HL-60 (cell line): ENCODE measurements at regions not wholly inside any gene's neighbourhood (a gene's known extent, or its start where the extent isn't known, plus 50 kb on each side); places are given as distances from the start of the nearest gene placed in this dataset.

Experiments used
- DNase-seq, 2 experiments: peaks; one replicate each; pipeline ENCODE4 v3.0.0-alpha.2; 2010 to 2020; ENCODE audit warnings: low read depth in 1 of 2, low spot score in 1 of 2
- H3K27ac ChIP-seq: fragments of 250-450 bp; sonication (Bioruptor Pico); replicated peaks from 2 replicates; pipeline ENCODE4 v1.5.1; 2020; ENCODE audit warnings: mild to moderate bottlenecking, moderate library complexity
- H3K27me3 ChIP-seq: fragments of 250-450 bp; sonication (Bioruptor Pico); 2 replicates; pipeline ENCODE4 v1.5.1; 2021; ENCODE audit warnings: mild to moderate bottlenecking, moderate library complexity; ENCODE audit not compliant: insufficient read depth, poor library complexity, severe bottlenecking
- H3K4me3 ChIP-seq: replicated peaks from 2 replicates; pipeline ENCODE4 v1.5.1; 2011; ENCODE audit warnings: mild to moderate bottlenecking, control low read depth, low read length; ENCODE audit not compliant: insufficient read depth
- GABPA ChIP-seq: IDR thresholded peaks from 2 replicates; pipeline ENCODE4 v1.6.1; 2012; ENCODE audit warnings: low read depth
- POLR2AphosphoS5 ChIP-seq: IDR thresholded peaks from 2 replicates; pipeline ENCODE4 v1.6.1; 2012; ENCODE audit warnings: low read depth
- SPI1 ChIP-seq: IDR thresholded peaks from 2 replicates; pipeline ENCODE4 v1.6.1; 2012; ENCODE audit warnings: low read depth, mild to moderate bottlenecking, borderline replicate concordance
- TF ChIP-seq, protein P1 (sequence below): IDR thresholded peaks from 2 replicates; pipeline ENCODE4 v1.6.1; 2012; ENCODE audit warnings: low read depth; ENCODE audit not compliant: insufficient replicate concordance
- TF ChIP-seq, protein P2 (sequence below): IDR thresholded peaks from one replicate; pipeline ENCODE4 v1.5.1; 2011; ENCODE audit warnings: low read length, control low read depth, inconsistent platforms; ENCODE audit not compliant: insufficient read depth

DNA sequence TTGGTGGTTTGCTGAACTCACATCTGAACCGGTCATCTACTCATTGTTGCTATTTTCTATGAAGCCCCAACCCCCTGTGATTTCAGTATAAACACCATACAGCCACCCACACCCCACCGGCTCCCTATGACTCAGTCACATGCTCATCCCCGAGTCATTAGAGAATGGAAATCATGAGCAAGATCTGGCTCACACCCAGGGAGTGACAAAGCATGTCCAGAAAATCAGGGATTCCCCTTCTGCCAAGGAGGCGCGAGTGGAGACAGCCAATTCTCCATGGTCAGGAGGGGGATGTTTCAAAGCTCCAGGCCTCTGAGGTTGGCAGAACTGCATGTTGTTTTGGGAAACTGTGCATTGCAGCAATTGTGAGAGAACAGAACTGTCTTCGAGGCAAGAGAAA is 657.5 kb upstream of the TBX3 start:
- TF ChIP-seq SPI1 (no peak), POLR2AphosphoS5 (no peak)
- TF ChIP-seq, protein P1, sequence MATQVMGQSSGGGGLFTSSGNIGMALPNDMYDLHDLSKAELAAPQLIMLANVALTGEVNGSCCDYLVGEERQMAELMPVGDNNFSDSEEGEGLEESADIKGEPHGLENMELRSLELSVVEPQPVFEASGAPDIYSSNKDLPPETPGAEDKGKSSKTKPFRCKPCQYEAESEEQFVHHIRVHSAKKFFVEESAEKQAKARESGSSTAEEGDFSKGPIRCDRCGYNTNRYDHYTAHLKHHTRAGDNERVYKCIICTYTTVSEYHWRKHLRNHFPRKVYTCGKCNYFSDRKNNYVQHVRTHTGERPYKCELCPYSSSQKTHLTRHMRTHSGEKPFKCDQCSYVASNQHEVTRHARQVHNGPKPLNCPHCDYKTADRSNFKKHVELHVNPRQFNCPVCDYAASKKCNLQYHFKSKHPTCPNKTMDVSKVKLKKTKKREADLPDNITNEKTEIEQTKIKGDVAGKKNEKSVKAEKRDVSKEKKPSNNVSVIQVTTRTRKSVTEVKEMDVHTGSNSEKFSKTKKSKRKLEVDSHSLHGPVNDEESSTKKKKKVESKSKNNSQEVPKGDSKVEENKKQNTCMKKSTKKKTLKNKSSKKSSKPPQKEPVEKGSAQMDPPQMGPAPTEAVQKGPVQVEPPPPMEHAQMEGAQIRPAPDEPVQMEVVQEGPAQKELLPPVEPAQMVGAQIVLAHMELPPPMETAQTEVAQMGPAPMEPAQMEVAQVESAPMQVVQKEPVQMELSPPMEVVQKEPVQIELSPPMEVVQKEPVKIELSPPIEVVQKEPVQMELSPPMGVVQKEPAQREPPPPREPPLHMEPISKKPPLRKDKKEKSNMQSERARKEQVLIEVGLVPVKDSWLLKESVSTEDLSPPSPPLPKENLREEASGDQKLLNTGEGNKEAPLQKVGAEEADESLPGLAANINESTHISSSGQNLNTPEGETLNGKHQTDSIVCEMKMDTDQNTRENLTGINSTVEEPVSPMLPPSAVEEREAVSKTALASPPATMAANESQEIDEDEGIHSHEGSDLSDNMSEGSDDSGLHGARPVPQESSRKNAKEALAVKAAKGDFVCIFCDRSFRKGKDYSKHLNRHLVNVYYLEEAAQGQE, result no peak
- Histone ChIP-seq H3K27ac (no peak overlapping the region), H3K4me3 (no peak overlapping the region), H3K27me3 (no peaks in the 10 kb centered on the region)
- DNase-seq, result no peak

DNA sequence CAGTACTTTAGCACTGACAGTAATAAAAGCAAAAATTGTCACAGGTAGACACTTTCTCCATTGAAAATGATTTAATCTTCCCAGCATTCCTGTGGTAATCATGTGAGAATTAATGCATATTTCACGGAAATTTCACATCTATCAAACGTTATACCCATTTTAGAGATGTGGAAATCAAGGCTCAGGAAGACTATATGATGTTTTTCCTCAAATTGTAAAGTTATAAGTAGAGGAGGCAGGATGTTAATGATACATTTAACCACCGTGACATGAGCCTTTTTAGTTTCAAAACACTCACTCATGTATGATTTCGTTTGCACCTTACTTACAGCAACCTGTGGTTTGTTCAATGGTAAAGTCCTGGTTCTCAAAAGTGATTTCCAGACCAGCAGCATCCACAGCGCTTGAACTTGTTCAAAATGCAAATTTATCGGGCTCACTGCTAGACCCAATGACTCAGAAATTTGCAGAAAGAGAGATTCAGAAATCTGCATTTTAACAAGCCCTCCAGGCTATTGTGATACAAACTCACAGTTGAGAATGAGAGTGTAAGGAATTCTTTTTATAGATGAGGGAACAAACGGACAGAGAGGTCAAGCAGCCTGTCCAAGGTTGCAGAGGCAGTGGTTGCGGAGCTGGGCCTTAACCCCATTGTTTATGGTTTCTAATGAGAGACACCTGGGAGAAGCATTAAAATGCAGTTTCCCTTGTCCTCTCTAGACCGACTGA is 654.8 kb upstream of the TBX3 start:
- Histone ChIP-seq H3K4me3 (no peak overlapping the region), H3K27ac (no peak overlapping the region), H3K27me3 (no peaks in the 10 kb centered on the region)
- DNase-seq, result no peak
- no peak for TF ChIP-seq GABPA
- no peak for TF ChIP-seq SPI1
- TF ChIP-seq, protein P2, sequence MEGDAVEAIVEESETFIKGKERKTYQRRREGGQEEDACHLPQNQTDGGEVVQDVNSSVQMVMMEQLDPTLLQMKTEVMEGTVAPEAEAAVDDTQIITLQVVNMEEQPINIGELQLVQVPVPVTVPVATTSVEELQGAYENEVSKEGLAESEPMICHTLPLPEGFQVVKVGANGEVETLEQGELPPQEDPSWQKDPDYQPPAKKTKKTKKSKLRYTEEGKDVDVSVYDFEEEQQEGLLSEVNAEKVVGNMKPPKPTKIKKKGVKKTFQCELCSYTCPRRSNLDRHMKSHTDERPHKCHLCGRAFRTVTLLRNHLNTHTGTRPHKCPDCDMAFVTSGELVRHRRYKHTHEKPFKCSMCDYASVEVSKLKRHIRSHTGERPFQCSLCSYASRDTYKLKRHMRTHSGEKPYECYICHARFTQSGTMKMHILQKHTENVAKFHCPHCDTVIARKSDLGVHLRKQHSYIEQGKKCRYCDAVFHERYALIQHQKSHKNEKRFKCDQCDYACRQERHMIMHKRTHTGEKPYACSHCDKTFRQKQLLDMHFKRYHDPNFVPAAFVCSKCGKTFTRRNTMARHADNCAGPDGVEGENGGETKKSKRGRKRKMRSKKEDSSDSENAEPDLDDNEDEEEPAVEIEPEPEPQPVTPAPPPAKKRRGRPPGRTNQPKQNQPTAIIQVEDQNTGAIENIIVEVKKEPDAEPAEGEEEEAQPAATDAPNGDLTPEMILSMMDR, result no peak
- no peak for TF ChIP-seq POLR2AphosphoS5
- TF ChIP-seq, protein P1, result no peak

DNA sequence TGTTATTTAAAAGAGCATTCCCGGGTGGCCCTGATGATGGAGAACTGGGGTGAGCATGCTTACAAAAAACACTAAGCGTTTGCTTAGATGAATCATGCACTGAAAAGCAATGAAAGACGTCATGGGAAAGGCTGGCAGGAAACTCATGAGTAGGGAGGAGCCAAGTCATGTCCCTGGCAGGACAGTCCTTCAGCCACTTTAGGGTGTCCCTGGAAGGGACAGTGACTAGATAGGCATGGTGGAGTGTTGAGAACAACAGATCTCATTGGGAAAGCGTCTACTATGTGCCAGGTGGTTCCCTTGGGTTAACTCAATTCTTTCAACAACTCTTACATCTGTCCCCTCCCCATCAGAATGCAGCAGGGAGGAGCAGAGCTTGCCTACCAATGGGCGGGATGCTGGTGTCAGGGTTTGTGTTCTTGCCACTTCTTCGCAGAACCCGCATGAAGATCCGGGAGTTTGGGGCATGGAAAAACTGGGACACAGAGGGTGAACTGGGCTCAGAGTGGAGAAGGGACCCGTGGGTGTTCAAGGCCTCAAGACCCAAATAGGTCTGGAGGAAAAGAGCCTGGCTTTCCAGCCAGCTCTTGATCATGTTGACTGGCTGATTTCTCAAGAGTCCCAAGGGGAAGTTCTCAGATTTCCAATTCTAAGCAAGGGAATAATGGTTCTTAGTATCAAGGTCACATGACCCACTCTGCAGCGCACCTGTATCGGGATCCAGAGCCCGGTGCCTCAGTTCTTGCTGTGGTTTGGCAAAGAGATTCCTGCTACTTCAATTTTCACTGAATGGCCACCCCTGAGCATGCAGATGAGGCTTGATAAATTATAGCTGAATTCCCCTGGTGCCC is 653.9 kb upstream of the TBX3 start:
- Histone ChIP-seq H3K27me3 (no peaks in the 10 kb centered on the region), H3K27ac (no peak overlapping the region), H3K4me3 (no peak overlapping the region)
- TF ChIP-seq, protein P2, result no peak
- TF ChIP-seq POLR2AphosphoS5, result no peak
- TF ChIP-seq, protein P1, result no peak
- TF ChIP-seq GABPA, result no peak
- TF ChIP-seq SPI1, result no peak
- DNase-seq, result no peak
